ENCODE measurements at regions not wholly inside any gene's neighbourhood (a gene's known extent, or its start where the extent isn't known, plus 50 kb on each side); places are given as distances from the start of the nearest gene placed in this dataset.

GRCh38 chr2:121059651-121060649, 225.1 kb downstream of the TFCP2L1 start:
- DNase-seq (ENCODE audit: low spot score) = no peak
- Mint-ChIP-seq H3K9me3 (no peaks in the 10 kb centered on the region), H3K27ac (no peak overlapping the region), H3K4me1 (peaks cover 13% of the 10 kb centered on the region), H3K27me3 (ENCODE audit: low read depth) (peaks cover 48% of the 10 kb centered on the region), H3K36me3 (no peaks in the 10 kb centered on the region), H3K4me3 (no peak overlapping the region)
- ChIA-PET POLR2A (interaction anchor here (2.2 kb wide), 1 partner anchor 15 kb away, joined by 5 read pairs; no protein-coding TSS in a partner anchor), CTCF (interaction anchor here (0.6 to 1.7 kb wide), 5 partner anchors 10 to 364 kb away, joined by 3 to 5 read pairs (median 3); no protein-coding TSS in a partner anchor)
- no peak for ATAC-seq
- TF ChIP-seq GTF2I (CRISPR knock-in tag; conservative IDR thresholded peaks at IDR 0.05) (no peak), ZSCAN18 (CRISPR knock-in tag; IDR thresholded peaks at IDR 0.05) (no peak), CREB1 (CRISPR knock-in tag; IDR thresholded peaks at IDR 0.05) (no peak), RELA (CRISPR knock-in tag; IDR thresholded peaks at IDR 0.05; ENCODE audit: borderline replicate concordance) (no peak)

GRCh38 chr2:121061633-121062032, 223.4 kb downstream of the TFCP2L1 start:
- POLR2A ChIA-PET = interaction anchor here (1.2 kb wide), 1 partner anchor 14 kb away, joined by 4 read pairs; no protein-coding TSS in a partner anchor
- Mint-ChIP-seq H3K9me3 (peaks cover 1% of the 10 kb centered on the region; the same call in 1 of the 2 replicates), H3K4me1 (peaks cover 13% of the 10 kb centered on the region), H3K27ac (no peak overlapping the region), H3K27me3 (ENCODE audit: low read depth) (peaks cover 46% of the 10 kb centered on the region), H3K36me3 (no peaks in the 10 kb centered on the region), H3K4me3 (no peak overlapping the region)
- ATAC-seq (no peak), DNase-seq (ENCODE audit: low spot score) (no peak)
- CTCF ChIA-PET = interaction anchor here (0.8 to 1.7 kb wide), 5 partner anchors 9 to 33 kb away, joined by 3 to 7 read pairs (median 4); no protein-coding TSS in a partner anchor
- TF ChIP-seq PRRX2 (CRISPR knock-in tag; IDR thresholded peaks at IDR 0.05) (no peak), IRF2 (CRISPR knock-in tag; IDR thresholded peaks at IDR 0.05; ENCODE audit: borderline replicate concordance, low read depth) (no peak), ZNF219 (CRISPR knock-in tag; IDR thresholded peaks at IDR 0.05; ENCODE audit: borderline replicate concordance) (no peak), ZNF423 (CRISPR knock-in tag; IDR thresholded peaks at IDR 0.05) (peak; percentile 73)

- ChIA-PET POLR2A (no interaction called here), CTCF (interaction anchor here (1.0 kb wide), 1 partner anchor 368 kb away, joined by 5 read pairs; no protein-coding TSS in a partner anchor)
- no peak for TF ChIP-seq IRF1 (CRISPR knock-in tag; IDR thresholded peaks at IDR 0.05)
- no peak for TF ChIP-seq ETV6 (CRISPR knock-in tag; IDR thresholded peaks at IDR 0.05)
- TF ChIP-seq NFYB (CRISPR knock-in tag; conservative IDR thresholded peaks at IDR 0.05; ENCODE audit: low read depth) = no peak
- TF ChIP-seq E2F5 (CRISPR knock-in tag; IDR thresholded peaks at IDR 0.05) = no peak
- no peak for TF ChIP-seq ZNF219 (CRISPR knock-in tag; IDR thresholded peaks at IDR 0.05; ENCODE audit: borderline replicate concordance)
- TF ChIP-seq NR1H2 (CRISPR knock-in tag; IDR thresholded peaks at IDR 0.05) = no peak
- no peak for TF ChIP-seq ESRRA (CRISPR knock-in tag; IDR thresholded peaks at IDR 0.05; ENCODE audit: borderline replicate concordance)
- TF ChIP-seq ATF6 (CRISPR knock-in tag; IDR thresholded peaks at IDR 0.05) = no peak
- TF ChIP-seq PREB (CRISPR knock-in tag; IDR thresholded peaks at IDR 0.05; ENCODE audit: borderline replicate concordance) = no peak
- no peak for TF ChIP-seq USF1 (CRISPR knock-in tag; IDR thresholded peaks at IDR 0.05)
- TF ChIP-seq MLX (CRISPR knock-in tag; IDR thresholded peaks at IDR 0.05) = no peak
- TF ChIP-seq ATF2 (CRISPR knock-in tag; IDR thresholded peaks at IDR 0.05; ENCODE audit: borderline replicate concordance, low read depth) = no peak
- no peak for TF ChIP-seq ATF1 (CRISPR knock-in tag; IDR thresholded peaks at IDR 0.05)
- TF ChIP-seq CBFB (CRISPR knock-in tag; IDR thresholded peaks at IDR 0.05; ENCODE audit: low read depth) = no peak
These were observed 221.5 kb downstream of the TFCP2L1 start for GRCh38 chr2:121063471-121063870.

More at GRCh38 chr2:121063471-121063870, 221.5 kb downstream of the TFCP2L1 start:
- ATAC-seq = no peak
- no peak overlapping the region for H3K4me3 Mint-ChIP-seq
- peaks cover 37% of the 10 kb centered on the region for H3K27me3 Mint-ChIP-seq (ENCODE audit: low read depth)
- no peaks in the 10 kb centered on the region for H3K36me3 Mint-ChIP-seq
- H3K4me1 Mint-ChIP-seq = peaks cover 17% of the 10 kb centered on the region
- peaks cover 4% of the 10 kb centered on the region; the same call in 1 of the 2 replicates for H3K9me3 Mint-ChIP-seq
- no peak overlapping the region for H3K27ac Mint-ChIP-seq
- DNase-seq (ENCODE audit: low spot score) = no peak
